IPS-NIHi11 (cell line): ENCODE measurements at regions not wholly inside any gene's neighbourhood (a gene's known extent, or its start where the extent isn't known, plus 50 kb on each side); places are given as distances from the start of the nearest gene placed in this dataset.

Experiments used
- DNase-seq: peaks from one replicate; pipeline ENCODE4 v3.0.0; 2012; ENCODE audit warnings: mixed read lengths, low spot score

DNA sequence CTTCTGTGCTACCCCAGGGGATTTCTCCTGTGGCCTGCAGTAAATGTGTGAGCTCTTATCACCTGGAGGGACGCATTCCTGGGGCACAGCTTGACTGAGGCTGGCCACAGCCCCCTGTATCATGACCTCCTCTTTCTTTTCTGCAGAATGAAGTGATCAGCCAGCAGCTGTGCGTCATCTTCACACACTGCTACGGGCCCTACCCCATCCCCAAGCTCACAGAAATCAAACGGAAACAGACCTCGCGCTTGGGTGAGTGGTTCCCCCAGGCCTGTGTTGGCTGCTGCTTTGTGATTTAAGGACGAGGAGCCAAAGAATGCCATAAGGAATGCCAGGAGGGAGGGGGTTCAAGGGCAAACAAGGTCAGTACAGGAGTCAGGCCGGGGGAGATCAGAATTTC lies 50.5 kb upstream of the PWP1 start:
- peak; percentile 44 for DNase-seq
